A673 (cell line): ENCODE measurements at regions not wholly inside any gene's neighbourhood (a gene's known extent, or its start where the extent isn't known, plus 50 kb on each side); places are given as distances from the start of the nearest gene placed in this dataset.

Experiments
- EZH2 ChIP-seq: fragments of 200-600 bp; sonication (generic); IDR thresholded peaks from 2 replicates; pipeline ENCODE4 v1.6.1; 2017; ENCODE audit warnings: borderline replicate concordance, low read depth, mild to moderate bottlenecking, mixed read lengths, antibody characterized with exemption, low read length; ENCODE audit not compliant: poor library complexity, severe bottlenecking
- TF ChIP-seq, protein P1 (sequence below): fragments of 300-800, 200-600 bp; sonication (generic); conservative IDR thresholded peaks from 2 replicates; pipeline ENCODE4 v1.5.1; 2017; ENCODE audit warnings: low read depth, mild to moderate bottlenecking, antibody characterized with exemption, low read length, moderate library complexity, mixed read lengths

DNA sequence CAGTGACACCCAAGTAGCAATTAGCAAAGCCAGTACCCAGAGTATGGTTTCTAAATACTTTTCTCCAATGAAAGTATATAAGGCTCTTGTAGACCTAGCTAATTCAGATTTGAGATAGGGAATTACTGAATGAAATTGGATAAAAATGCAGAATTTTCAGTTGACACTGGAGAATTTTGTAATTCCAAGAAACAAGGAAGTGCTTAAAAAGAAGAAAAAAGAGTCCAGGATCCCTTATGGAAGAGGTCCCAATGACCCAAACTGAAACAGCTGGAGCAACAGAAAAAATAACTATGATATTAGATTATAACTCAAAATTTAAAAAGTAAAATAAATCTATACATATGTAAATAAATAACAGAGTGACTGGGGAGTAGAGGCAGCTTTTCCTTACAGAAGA is 335.2 kb downstream of the C3orf38 start:
- TF ChIP-seq, protein P1, sequence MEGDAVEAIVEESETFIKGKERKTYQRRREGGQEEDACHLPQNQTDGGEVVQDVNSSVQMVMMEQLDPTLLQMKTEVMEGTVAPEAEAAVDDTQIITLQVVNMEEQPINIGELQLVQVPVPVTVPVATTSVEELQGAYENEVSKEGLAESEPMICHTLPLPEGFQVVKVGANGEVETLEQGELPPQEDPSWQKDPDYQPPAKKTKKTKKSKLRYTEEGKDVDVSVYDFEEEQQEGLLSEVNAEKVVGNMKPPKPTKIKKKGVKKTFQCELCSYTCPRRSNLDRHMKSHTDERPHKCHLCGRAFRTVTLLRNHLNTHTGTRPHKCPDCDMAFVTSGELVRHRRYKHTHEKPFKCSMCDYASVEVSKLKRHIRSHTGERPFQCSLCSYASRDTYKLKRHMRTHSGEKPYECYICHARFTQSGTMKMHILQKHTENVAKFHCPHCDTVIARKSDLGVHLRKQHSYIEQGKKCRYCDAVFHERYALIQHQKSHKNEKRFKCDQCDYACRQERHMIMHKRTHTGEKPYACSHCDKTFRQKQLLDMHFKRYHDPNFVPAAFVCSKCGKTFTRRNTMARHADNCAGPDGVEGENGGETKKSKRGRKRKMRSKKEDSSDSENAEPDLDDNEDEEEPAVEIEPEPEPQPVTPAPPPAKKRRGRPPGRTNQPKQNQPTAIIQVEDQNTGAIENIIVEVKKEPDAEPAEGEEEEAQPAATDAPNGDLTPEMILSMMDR: no peak
- no peak for TF ChIP-seq EZH2
